GM19452 (cell line): ENCODE measurements at regions not wholly inside any gene's neighbourhood (a gene's known extent, or its start where the extent isn't known, plus 50 kb on each side); places are given as distances from the start of the nearest gene placed in this dataset.

Experiments
- ATAC-seq: cut with Tn5 transposase; IDR thresholded peaks from one replicate; pipeline ENCODE4 v1.9.1; 2021; ENCODE audit not compliant: unreplicated experiment

DNA sequence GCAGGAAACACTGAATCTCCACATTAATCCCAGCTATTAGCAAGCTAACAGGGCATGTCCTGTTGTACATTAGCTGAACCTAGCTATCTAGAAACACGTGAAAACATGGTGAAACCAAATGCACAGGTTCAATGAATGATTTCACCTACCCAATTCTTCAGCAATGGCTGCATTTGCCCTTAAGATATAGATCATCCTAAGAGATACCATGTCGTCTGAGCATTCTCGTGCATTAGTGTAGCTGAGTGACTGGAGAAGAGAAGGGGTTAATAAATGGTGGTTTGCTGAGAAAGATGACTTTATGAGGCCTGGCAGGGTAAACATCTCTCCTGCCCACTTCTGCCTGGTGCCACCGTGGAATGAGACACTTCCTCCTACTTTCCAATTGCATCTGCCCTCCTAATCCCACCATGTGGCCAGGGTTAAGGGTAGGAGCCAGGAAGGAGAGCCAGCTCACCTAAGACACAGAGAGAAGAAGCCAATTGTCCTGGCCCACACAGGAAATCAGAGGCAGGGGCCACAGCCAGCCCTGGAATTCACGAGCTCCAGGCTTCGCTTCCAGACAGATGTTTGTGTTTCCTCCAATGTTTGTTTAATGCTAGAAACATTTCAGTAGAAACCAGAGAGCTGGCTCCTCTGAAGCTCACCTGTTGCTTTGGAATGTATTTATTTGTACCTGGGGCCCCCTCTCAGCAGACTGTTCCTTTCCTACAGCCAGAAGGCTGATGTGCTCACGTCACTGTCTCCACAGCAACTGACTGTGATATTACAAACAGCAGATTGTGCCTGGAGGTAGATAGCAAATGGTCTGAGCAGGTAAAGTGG lies 126.0 kb upstream of the PARP11 start:
- ATAC-seq, result no peak

DNA sequence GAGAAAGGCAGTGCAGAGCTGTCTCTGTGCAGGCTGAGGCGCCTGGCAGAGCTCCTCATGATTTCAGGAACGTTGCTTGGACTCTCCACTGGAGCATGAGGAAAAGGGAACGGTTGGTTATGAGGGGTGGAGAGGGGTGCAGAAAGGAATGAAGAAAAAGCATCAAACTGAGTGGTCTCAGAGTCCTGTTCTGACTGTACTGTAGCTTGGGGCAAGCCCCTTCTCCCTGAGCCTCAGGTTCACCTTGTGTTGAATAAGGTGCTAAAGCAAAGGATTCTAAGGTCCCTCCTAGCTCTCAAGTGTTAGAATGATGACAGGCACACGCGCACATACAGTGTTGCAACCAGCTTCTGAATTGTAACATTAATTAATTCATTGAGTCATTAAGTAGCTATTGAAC lies 125.2 kb upstream of the PARP11 start:
- ATAC-seq, result no peak

DNA sequence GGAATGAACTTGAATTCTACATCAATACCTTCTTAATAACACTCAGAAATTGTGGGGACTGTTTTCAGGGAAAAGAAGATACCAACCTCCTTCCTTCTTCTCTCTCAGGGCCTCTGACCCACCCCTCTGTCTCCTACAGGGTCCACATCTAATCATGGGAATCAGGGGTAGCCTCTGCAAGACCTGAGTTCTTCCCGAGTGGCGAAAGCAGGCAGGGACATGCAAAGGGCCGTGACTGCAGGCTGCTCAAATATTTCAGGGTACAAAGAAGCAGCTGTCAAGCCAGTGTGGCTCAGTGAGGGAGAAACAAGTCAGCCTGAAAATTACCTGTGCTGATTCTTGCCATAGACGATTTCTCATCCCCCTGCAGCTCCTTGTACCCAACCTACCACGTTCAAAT lies 123.1 kb upstream of the PARP11 start:
- ATAC-seq, result no peak

DNA sequence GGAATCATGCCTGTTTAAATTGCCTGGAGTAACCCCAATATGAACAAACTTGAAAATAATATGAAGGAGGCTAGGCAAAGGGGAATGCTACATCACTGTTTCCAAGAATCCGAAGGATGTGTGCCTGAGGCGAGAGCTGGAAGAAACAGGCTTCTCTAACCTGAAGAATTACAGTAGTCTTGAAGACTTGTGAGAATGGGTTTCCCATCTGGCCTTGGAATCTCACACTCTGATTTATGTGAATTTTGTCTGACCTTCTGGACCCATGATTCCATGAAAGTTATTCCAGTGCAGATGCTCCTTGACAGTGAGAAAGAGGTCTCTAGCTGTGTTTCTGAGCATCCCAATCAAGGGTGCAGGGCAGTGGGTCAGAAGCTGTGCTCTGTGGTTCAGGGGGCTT lies 122.1 kb upstream of the PARP11 start:
- ATAC-seq, result no peak

DNA sequence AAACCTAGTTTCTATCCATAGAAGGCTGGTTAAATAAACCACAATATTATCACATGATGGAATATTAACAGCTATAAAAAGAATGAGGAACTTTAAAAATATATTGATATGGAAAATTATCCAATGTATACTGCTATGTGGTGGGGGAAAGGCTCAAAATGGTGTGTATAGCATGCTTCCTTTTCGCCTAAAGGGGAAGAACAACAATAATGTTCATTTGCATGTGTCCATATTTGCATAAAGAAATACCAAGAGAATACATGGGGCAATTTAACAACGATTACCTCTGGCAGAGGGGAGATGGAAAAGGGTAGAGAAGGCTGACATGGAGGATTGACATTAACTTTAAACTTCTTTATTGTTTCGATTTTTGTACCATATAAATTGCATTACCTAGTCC lies 121.3 kb upstream of the PARP11 start:
- no peak for ATAC-seq

DNA sequence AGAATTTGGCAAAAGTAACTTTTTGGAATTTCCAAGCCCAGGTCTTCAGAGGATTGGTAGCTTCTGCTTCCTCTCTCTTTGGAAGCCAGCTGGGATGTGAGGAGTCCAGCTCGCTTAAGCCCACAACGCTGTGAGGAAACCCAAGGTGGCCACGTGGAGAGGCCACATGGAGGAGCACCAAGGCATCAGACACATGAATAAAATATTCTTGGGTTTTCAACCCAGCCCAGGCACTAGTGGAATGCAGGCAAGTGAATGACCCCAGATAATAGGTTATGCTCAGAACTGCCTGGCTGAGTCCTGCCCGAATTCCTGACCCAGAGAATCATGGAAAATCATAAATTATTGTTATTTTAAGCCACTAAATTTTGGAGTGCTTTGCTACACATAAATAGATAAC lies 119.7 kb upstream of the PARP11 start:
- ATAC-seq, result no peak

DNA sequence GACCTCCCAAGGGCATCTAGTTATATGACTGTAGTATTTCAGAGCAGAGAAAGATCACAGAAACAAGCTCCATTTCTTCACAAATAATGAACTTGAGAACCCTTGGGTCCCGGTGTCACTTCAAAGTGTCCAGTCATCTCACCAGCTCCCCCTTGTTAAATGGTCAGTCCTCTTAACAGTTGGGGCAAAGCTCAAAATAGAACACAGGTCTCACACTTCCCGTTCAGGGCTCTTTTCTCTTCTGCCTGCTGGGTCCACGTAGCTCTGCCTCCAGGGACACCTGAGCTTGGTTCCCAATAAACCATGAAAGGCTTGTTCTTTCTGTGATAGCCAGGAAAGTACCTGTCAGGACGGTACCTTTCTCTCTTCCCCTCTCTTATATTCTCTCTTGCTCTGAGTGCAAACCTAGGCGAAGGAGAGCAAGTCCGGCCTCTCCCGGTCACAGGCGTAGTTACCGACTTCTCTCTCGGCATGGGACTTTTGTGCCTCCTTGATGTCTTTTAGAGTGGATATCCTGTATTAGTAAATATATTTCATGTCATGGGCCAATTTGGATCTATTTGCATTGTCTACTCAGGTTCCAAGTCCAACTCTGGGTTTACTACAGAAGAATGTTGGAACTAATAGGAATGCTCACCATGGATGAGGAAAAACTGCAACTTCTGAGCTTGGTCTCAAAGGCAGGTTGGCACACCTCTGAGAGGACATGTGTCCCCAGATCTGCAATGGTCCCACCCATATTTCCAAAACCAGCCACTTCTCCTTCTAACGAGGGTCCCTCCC lies 118.8 kb upstream of the PARP11 start:
- ATAC-seq, result no peak

DNA sequence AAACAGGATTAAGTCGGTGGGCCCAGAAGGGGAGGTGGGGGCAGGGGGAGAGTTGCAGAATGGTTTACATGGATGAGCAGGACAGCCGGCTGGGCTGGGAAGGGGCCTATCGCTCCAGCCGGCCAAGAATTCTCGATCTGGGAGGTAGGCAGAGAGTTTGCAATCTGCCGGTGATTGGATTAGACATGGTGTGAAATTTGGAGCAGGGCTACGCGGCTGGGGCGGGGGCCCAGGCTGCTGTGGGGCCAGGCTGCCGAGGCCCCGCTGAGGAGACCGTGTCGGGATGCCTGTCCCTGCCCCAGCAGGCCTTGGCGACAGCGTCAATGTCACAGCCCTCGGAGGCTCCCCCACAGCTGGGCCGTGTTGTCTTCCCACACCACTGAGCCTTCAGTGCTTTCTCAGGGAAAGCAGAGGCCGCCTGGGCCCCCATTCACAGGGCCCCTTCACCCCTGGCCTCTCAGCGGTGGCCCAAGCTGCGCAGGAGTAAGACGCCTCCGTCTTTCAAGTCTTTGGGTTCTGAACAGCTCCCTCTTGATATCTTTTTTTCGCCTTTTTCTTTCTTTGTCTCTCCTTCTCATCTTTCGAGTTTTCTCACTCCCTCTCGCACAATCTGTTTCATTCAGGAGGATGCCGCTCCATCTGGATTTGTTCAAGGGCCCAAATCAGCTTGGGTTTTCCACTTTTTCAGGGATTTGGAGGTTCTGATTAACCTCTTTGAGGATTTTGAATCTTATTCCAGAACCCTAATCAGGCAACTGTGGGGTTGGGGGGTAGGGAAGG lies 117.5 kb upstream of the PARP11 start:
- no peak for ATAC-seq

DNA sequence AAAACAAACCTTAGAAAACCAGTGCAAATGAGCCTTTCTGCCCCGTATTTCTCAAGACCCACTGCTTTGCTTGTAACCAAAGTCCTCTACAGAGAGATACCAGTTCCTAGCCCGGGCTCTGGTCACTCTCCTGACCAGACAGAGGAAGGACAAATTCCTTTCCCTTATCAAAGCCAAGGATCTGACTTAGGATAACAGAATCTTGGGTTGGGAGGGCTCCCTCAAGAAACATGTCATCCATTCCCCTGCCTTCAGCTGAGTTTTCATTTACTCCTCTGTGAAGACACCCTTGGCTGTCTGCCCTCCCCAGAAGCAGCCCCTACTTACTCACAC lies 116.0 kb upstream of the PARP11 start:
- no peak for ATAC-seq

DNA sequence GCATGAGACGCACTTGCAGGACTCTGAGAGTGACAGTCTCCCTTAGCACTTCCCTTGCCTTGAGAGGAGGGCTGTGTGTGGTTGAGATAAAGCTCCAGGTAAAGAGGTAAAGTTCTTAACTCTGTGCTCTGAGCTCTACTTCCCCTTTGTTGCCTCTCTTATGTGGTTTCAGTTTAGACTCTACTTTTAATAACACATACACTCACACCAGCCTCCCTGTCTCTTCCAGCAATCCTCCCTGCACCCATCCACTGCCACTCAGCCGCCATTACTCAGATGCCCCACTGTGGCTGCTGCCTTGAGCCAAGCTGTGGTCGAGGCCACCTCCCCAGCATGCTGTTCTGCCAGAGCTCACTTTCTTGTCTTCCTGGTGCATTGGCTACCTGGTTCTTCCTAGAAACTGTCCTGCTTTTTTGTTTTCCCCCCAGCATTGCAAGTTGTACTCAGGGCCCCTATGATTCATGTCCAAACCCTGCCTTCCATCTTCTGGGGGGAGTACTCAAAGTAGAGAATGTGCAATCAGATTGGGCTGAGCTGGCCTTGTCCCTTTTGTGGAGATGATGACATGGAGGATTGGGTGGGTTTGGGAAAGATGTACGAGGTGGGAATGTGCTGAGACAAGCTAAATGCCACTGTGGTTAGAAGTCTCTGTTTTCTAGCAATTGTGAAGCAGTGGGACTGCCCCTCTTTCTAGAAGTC lies 115.5 kb upstream of the PARP11 start:
- no peak for ATAC-seq

DNA sequence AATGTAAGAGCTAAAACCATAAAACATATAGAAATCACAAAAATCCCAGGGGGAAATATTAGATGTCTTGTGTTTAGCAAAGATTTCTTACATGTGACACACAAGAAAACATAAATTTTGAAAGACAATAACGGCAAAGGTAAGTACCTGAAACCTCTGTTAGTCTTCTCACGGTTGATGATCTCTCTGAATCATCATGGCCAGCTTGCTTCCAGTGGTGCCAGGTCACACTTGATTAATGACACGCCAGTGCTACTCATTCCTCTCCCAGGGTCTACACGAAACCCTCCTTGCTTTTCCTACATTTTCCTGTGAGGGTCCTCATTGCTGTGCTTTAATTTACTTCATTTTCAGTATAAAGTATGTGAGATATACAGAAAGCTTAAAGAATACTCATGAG lies 114.4 kb upstream of the PARP11 start:
- ATAC-seq, result no peak

DNA sequence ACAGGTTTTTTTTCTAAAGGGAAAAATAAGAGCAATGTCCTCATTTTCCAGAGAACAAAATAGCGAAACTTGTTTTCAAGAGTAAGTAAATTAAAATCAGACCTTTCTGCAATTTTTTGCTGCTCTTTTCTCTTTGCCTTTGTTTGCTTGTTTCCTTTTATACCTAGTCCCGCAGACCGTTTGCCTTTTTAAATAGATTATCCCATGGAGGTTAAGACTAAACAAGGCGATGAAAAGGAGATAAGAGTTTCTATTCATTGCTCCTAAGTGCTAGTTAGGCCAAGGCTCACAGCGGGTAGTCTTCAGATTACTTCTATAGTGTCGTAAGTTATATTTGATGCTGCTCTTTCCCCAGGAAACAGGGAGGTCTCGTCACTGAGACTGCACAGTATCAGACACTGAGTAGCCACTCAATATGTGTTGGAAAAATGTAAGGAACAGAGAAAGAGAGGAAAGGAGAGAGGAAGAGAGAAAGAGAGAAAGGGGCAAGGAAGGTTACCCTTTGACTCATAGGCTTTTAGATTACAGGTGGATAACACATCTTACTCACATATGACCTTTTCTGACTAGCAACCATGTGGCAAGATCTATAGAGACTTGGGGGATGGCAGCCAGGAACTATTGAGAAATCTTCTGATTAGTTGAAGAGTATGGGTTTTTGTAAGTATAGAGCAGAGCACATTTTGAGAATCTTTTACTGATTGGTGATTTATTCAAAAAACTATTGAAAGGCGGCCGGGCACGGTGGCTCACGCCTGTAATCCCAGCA lies 107.5 kb upstream of the PARP11 start:
- ATAC-seq, result no peak

DNA sequence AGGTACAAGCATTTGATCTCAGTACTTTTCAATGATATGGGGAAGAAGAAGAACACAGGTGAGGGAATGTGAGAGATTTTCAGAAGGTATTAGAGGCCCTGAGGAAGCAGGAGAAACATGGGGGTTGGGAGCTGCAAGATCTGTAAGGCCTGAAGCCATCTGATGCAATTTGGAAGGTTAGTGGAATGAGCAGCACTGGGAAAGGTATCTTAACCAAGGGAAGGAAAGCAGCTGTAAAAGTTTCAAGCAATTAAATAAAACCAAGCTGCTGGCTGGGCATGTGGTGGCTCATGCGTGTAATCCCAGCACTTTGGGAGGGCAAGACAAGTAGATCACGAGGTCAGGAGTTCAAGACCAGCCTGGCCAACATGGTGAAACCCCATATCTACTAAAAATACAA lies 104.4 kb upstream of the PARP11 start:
- ATAC-seq, result no peak

DNA sequence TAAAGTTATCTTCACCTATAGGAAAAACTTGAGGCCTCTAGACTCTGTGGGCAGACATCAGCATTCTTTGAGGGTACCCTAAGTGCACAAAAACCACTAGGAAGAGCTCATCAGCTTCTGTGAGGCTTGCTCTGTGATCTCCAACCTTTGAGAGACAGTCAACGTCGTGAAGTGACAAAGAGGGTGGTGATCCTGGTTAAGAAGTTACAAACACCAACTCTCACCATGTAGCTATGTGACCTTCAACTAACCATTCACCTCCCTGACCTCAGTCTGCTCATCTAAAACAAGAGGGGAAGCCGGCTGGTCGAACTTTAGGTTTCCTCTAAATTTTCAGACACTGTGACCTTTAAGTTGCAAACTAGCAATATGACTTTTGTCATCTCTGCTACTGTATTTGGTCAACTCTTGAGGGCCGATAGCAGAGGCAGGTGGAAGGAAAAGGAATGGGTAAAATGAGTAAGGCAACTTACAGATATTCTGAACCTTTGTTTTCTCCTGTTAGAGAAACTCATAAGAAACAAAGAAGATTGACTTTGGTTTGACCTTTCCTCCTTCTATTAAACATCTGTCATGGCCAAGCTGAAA lies 103.2 kb upstream of the PARP11 start:
- no peak for ATAC-seq

DNA sequence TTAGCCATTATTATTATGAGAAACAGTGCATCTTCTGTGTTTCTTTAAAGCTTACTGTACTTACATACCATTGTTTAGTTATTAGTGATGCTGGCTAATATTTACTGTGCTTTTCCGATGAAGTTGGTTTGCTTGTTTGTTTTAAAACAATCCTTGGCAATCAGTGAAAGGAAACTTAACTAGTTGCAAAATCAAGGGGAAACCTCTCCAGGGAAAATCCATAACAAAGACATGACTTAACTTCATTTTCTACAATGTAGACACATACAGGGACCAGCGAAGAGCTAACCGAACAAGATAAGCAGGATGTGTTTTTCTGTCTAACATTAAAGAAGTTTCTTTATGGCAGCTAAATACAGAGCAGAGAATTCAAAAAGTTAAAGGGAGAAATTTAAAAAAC lies 102.5 kb upstream of the PARP11 start:
- ATAC-seq, result no peak

DNA sequence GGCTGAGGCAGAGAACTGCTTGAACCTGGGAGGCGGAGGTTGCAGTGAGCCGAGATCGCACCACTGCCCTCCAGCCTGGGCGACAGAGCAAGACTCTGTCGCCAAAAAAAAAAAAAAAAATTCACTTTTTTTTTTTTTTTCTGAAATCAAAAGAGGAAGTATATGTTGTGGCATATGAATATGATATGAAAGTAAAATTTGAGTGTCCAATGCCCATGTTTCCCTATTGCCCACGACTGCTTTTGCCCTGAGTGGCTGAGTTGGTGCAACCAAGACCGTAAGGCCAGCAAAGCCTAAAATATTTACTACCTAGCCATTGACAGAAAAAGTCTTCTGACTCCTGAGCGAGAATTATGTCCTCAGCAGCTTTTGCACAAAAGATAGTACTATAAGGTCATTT lies 101.7 kb upstream of the PARP11 start:
- ATAC-seq, result no peak

DNA sequence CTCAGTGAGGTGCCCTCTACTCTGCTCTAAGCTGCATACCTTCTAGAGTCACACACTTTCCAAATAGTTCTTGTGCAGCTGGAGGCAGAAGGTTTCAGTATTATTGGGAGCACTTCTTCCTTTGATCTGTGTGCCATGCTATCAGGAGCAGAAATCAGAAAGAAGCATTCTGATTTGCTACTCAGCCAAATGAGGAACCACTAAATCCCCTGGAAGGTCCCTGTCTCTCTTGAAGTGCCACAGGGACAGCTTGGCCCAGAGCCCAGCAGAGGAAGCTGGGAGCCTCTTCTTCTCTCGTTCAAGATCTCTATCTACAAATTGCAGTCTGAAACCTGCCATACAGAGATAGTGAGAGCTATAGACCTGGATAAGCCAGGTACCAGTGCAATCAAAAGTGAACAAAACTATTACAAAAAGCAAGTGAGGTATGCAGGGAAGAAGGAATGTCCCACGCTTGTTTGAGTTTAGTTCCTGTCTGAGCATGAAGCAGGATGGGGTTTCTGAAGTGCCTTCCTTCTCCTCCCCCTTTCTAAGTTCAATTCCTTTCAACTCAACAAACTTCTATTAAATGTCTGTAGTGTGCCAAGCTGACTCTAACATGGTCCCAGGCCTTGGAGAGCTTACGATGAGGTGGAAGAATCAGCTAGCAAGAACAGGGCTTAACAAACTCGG lies 100.9 kb upstream of the PARP11 start:
- ATAC-seq, result no peak

DNA sequence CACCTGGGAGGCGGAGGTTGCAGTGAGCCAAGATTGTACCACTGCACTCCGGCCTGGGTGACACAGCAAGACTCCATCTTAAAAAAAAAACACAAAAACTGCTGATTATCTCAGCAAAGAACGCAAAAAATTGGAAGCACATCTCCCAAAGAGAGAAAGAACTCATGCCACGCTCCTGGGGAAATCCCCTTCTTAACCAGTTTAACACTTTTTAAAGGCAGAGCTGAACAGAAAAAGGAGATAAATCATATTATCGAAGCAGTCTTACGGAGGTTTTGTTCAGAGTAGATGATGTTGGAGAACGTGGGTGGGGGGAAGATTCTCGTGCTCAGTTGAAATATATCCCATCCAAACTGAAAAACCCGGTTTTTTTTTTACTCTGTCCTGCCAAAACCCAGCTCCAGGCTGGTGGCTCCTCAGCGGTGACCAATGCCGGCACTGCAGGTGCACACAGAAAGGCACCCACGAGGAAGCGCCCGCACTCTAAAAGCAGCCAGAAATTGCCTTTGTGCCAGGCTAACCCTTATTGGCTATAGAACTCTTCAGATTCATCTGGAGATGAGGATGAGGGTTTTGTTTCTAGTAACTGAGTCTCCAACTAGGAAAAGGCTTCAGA lies 100.2 kb upstream of the PARP11 start:
- ATAC-seq, result no peak

DNA sequence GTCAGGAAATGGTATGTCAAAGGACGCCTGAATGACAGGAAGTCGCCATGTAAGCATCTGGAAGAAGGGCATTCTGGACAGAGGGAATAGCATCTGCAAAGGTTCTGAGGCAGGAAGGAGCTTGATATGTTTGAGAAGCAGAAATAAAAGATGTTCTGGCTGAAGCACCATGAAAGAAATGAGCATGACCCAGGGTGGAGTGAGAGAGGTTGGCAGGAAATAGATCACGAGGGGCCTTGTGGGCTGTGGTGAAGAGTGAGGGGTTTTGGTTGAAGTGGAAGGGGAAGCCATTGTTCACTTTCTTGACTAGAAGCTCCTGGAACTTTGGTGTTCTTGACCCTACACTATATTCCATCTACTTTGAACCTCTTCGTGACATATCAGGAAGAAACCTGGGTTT lies 99.4 kb upstream of the PARP11 start:
- ATAC-seq, result no peak
